WERI-Rb-1 (cell line): ENCODE measurements at regions not wholly inside any gene's neighbourhood (a gene's known extent, or its start where the extent isn't known, plus 50 kb on each side); places are given as distances from the start of the nearest gene placed in this dataset.

Source experiments
- DNase-seq: peaks from one replicate; pipeline ENCODE4 v3.0.0-alpha.2; 2020
- H3K27ac ChIP-seq: fragments of 250-450 bp; sonication (Bioruptor Pico); 2 replicates; pipeline ENCODE4 v1.5.1; 2020; ENCODE audit warnings: mild to moderate bottlenecking, moderate library complexity
- H3K27me3 ChIP-seq: fragments of 250-450 bp; sonication (Bioruptor Pico); 2 replicates; pipeline ENCODE4 v1.5.1; 2021; ENCODE audit warnings: mild to moderate bottlenecking, low read depth, moderate library complexity; ENCODE audit not compliant: insufficient read depth, severe bottlenecking
- H3K36me3 ChIP-seq: fragments of 250-450 bp; sonication (Bioruptor Pico); 2 replicates; pipeline ENCODE4 v1.5.1; 2020; ENCODE audit warnings: mild to moderate bottlenecking, moderate library complexity
- H3K4me3 ChIP-seq: 2 replicates; pipeline ENCODE4 v1.5.1; 2011; ENCODE audit warnings: low read depth, mild to moderate bottlenecking, control low read depth, low read length
- H3K9me3 ChIP-seq: fragments of 250-450 bp; sonication (Bioruptor Pico); 2 replicates; pipeline ENCODE4 v1.5.1; 2021; ENCODE audit warnings: mild to moderate bottlenecking, moderate library complexity; ENCODE audit not compliant: severe bottlenecking
- CTCF ChIP-seq: IDR thresholded peaks from 2 replicates; pipeline ENCODE4 v1.5.1; 2011; ENCODE audit warnings: low read depth, mild to moderate bottlenecking, control low read depth, inconsistent platforms, low read length

GRCh38 chr6:56775498-56776166, 132.9 kb upstream of the DST start:
- DNase-seq, result no peak
- H3K27me3 ChIP-seq, result no peaks in the 10 kb centered on the region
- no peak overlapping the region for H3K27ac ChIP-seq
- H3K9me3 ChIP-seq, result peaks cover 5% of the 10 kb centered on the region
- H3K4me3 ChIP-seq, result no peak overlapping the region
- no peak for TF ChIP-seq CTCF
- no peaks in the 10 kb centered on the region for H3K36me3 ChIP-seq

GRCh38 chr6:56772737-56773184, 130.1 kb upstream of the DST start:
- no peaks in the 10 kb centered on the region for H3K36me3 ChIP-seq
- no peaks in the 10 kb centered on the region for H3K9me3 ChIP-seq
- H3K27me3 ChIP-seq, result no peaks in the 10 kb centered on the region
- no peak for TF ChIP-seq CTCF
- no peak overlapping the region for H3K4me3 ChIP-seq
- DNase-seq, result no peak
- no peak overlapping the region for H3K27ac ChIP-seq

GRCh38 chr6:56771929-56772607, 129.4 kb upstream of the DST start:
- DNase-seq, result no peak
- Histone ChIP-seq H3K9me3 (no peaks in the 10 kb centered on the region), H3K36me3 (no peaks in the 10 kb centered on the region), H3K4me3 (no peak overlapping the region), H3K27ac (no peak overlapping the region), H3K27me3 (no peaks in the 10 kb centered on the region)
- no peak for TF ChIP-seq CTCF

GRCh38 chr6:56771189-56771588, 128.5 kb upstream of the DST start:
- H3K27me3 ChIP-seq, result no peaks in the 10 kb centered on the region
- H3K27ac ChIP-seq, result no peak overlapping the region
- no peaks in the 10 kb centered on the region for H3K9me3 ChIP-seq
- TF ChIP-seq CTCF, result no peak
- no peak for DNase-seq
- H3K36me3 ChIP-seq, result no peaks in the 10 kb centered on the region
- no peak overlapping the region for H3K4me3 ChIP-seq

- H3K27me3 ChIP-seq, result no peaks in the 10 kb centered on the region
- no peak for DNase-seq
- no peak overlapping the region for H3K4me3 ChIP-seq
- no peaks in the 10 kb centered on the region for H3K9me3 ChIP-seq
- no peak overlapping the region for H3K27ac ChIP-seq
- H3K36me3 ChIP-seq, result no peaks in the 10 kb centered on the region
- no peak for TF ChIP-seq CTCF
Observed at GRCh38 chr6:56770011-56770520, 127.4 kb upstream of the DST start.
